NCI-H128 (cell line): ENCODE measurements at regions not wholly inside any gene's neighbourhood (a gene's known extent, or its start where the extent isn't known, plus 50 kb on each side); places are given as distances from the start of the nearest gene placed in this dataset.

Experiments
- DNase-seq: peaks from one replicate; lab custom pipeline; 2025; ENCODE audit not compliant: unreplicated experiment; lab: John Stamatoyannopoulos, UW

DNA sequence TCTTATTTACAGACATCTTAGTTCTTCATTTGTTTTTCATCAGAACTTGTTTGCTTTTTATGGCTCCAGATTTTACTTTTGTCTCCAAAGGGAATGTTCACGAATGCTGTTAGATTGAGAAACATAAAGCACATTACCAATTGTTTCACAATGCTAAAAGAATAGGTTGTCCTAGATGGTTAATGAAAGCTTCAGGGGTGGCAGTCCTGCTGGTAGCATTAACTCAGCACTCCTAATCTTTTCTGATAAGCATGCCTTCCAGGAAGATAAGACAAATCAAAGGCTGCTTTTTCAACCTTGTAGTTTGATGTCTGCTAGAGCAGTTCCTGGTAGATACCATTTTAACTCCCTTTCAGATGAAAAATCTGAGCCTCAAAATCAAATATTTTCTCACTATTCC lies 619.4 kb downstream of the PYDC2 start:
- DNase-seq = no peak

- no peak for DNase-seq
Measured at GRCh38 chr3:192082730-192083660, 622.0 kb downstream of the PYDC2 start.
